Tibial nerve (tissue), 4 donors: ENCODE measurements at regions not wholly inside any gene's neighbourhood (a gene's known extent, or its start where the extent isn't known, plus 50 kb on each side); places are given as distances from the start of the nearest gene placed in this dataset.

Experiments used
- DNase-seq, 2 donors: peaks; one replicate each; pipeline ENCODE4 v3.0.0-alpha.2; 2019; ENCODE audit warnings: low spot score in 2 of 2
- H3K27ac ChIP-seq, 4 donors: fragments of 200-600 bp; sonication (generic) in 3 of 4; one replicate each; pipeline ENCODE4 v1.5.1; 2017 to 2019; ENCODE audit warnings: mild to moderate bottlenecking in 1 of 4
- H3K27me3 ChIP-seq, 2 donors: fragments of 200-600 bp; sonication (generic) in 1 of 2; one replicate each; pipeline versions ENCODE4 v1.5.1 to v1.6.0; 2017 to 2019
- H3K36me3 ChIP-seq, 3 donors: fragments of 200-600 bp; sonication (generic); one replicate each; pipeline ENCODE4 v1.5.1; 2018 to 2019
- H3K4me1 ChIP-seq, 4 donors: fragments of 200-600 bp; sonication (generic) in 3 of 4; one replicate each; pipeline ENCODE4 v1.5.1; 2017 to 2019
- H3K4me3 ChIP-seq, 4 donors: fragments of 200-600 bp; sonication (generic) in 3 of 4; one replicate each; pipeline ENCODE4 v1.5.1; 2017 to 2019; ENCODE audit warnings: mild to moderate bottlenecking in 1 of 4, moderate library complexity in 1 of 4
- H3K9me3 ChIP-seq, 4 donors: fragments of 200-600 bp; sonication (generic) in 3 of 4; one replicate each; pipeline ENCODE4 v1.5.1; 2017 to 2019
- EP300 ChIP-seq, 2 donors: sonication (generic); formaldehyde crosslinking; IDR thresholded peaks; one replicate each; pipeline ENCODE4 v1.6.1; 2017; ENCODE audit warnings: antibody characterized with exemption in 2 of 2, mild to moderate bottlenecking in 1 of 2
- POLR2A ChIP-seq, 2 donors: fragments of 450-650 bp; IDR thresholded peaks; one replicate each; pipeline ENCODE4 v1.6.1; 2017; ENCODE audit warnings: antibody characterized with exemption in 2 of 2, mild to moderate bottlenecking in 2 of 2, moderate library complexity in 2 of 2
- WGBS, 2 donors: methylation state at CpG; one replicate each; pipeline ENCODE4 v1.1.5; 2018; 5-methylcytosine and 5-hydroxymethylcytosine counted together
- TF ChIP-seq, protein P1 (sequence below), 5 experiments: fragments of 200-600 bp in 3 of 5; fragments of 450-650 bp in 2 of 5; sonication (generic) in 3 of 5; IDR thresholded peaks; one replicate each; pipeline ENCODE4 v1.5.1; 2016 to 2019; ENCODE audit warnings: antibody characterized with exemption in 5 of 5, mild to moderate bottlenecking in 3 of 5, moderate library complexity in 2 of 5

DNA sequence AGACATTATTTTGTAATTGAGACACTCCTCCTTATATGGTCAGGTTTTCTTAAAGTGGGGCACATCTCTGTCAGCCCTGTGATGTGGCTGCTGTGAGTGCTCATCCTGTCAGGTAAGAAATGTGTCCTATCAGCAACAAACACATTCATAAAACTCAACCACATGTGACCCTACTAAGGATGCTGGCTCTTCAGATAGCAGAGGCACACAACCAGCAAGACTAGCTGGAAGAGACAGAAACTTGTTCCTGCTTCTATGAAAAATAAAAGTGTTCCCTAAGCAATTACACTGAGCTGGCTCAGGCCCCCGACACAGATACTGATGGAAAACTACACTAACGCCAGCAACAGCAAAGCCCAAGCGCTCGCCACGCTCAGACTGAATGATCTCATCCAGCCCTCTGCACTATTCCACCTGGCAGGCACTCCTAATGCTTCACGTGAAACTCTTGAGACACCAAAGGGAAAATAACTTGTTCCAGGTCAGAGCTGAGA lies 49.8 kb upstream of the CYP2D6 start:
- H3K4me3 ChIP-seq = no peak overlapping the region
- H3K27me3 ChIP-seq = no peaks in the 10 kb centered on the region
- WGBS, 2 donors = 45 to 60% methylated on average over 6 of the region's 6 CpGs
- peak; percentile 21 to 53 for DNase-seq
- H3K27ac ChIP-seq = no peak overlapping the region
- TF ChIP-seq POLR2A (IDR thresholded peaks at IDR 0.05) (no peak), EP300 (IDR thresholded peaks at IDR 0.05) (no peak)
- TF ChIP-seq, protein P1, sequence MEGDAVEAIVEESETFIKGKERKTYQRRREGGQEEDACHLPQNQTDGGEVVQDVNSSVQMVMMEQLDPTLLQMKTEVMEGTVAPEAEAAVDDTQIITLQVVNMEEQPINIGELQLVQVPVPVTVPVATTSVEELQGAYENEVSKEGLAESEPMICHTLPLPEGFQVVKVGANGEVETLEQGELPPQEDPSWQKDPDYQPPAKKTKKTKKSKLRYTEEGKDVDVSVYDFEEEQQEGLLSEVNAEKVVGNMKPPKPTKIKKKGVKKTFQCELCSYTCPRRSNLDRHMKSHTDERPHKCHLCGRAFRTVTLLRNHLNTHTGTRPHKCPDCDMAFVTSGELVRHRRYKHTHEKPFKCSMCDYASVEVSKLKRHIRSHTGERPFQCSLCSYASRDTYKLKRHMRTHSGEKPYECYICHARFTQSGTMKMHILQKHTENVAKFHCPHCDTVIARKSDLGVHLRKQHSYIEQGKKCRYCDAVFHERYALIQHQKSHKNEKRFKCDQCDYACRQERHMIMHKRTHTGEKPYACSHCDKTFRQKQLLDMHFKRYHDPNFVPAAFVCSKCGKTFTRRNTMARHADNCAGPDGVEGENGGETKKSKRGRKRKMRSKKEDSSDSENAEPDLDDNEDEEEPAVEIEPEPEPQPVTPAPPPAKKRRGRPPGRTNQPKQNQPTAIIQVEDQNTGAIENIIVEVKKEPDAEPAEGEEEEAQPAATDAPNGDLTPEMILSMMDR (IDR thresholded peaks at IDR 0.05) = no peak
- H3K36me3 ChIP-seq = peaks cover 0 to 29% (median 0%) of the 10 kb centered on the region in 3 donors
- H3K9me3 ChIP-seq = no peaks in the 10 kb centered on the region
- H3K4me1 ChIP-seq = peaks cover 0 to 18% (median 3%) of the 10 kb centered on the region in 4 donors
